H9 (cell line): ENCODE measurements at regions not wholly inside any gene's neighbourhood (a gene's known extent, or its start where the extent isn't known, plus 50 kb on each side); places are given as distances from the start of the nearest gene placed in this dataset.

Source experiments
- DNase-seq: peaks from one replicate; pipeline ENCODE4 v3.0.0-alpha.2; 2017
- H2AFZ ChIP-seq: one replicate; pipeline ENCODE4 v1.6.1; 2013; ENCODE audit warnings: mild to moderate bottlenecking, low read length, control low read depth, moderate library complexity
- H2AK5ac ChIP-seq: 2 replicates; pipeline ENCODE4 v1.6.1; 2013; ENCODE audit warnings: low read length, control low read depth, mixed read lengths; ENCODE audit not compliant: insufficient read length
- H2BK120ac ChIP-seq: one replicate; pipeline ENCODE4 v1.6.1; 2013; ENCODE audit warnings: low read depth, mild to moderate bottlenecking, low read length, control low read depth, inconsistent platforms; ENCODE audit not compliant: poor library complexity, severe bottlenecking
- H2BK12ac ChIP-seq: 2 replicates; pipeline ENCODE4 v1.6.1; 2013; ENCODE audit warnings: low read length, control low read depth, mixed read lengths, low read depth; ENCODE audit not compliant: insufficient read length
- H2BK15ac ChIP-seq: 2 replicates; pipeline ENCODE4 v1.6.1; 2013; ENCODE audit warnings: low read depth, low read length, control low read depth
- H2BK20ac ChIP-seq: one replicate; pipeline ENCODE4 v1.6.1; 2013; ENCODE audit warnings: low read depth, mild to moderate bottlenecking, low read length, control low read depth, inconsistent platforms; ENCODE audit not compliant: poor library complexity, severe bottlenecking
- H2BK5ac ChIP-seq: 2 replicates; pipeline ENCODE4 v1.6.1; 2013; ENCODE audit warnings: low read length, control low read depth, mixed read lengths; ENCODE audit not compliant: insufficient read length
- H3K14ac ChIP-seq: 2 replicates; pipeline ENCODE4 v1.6.1; 2013; ENCODE audit warnings: low read length, control low read depth; ENCODE audit not compliant: insufficient read depth
- H3K18ac ChIP-seq: 2 replicates; pipeline ENCODE4 v1.6.1; 2013; ENCODE audit warnings: low read depth, mild to moderate bottlenecking, mixed read lengths, low read length, control low read depth; ENCODE audit not compliant: insufficient read length
- H3K23ac ChIP-seq: 2 replicates; pipeline ENCODE4 v1.6.1; 2013; ENCODE audit warnings: low read length, control low read depth, mixed read lengths, low read depth; ENCODE audit not compliant: insufficient read length
- H3K23me2 ChIP-seq: 2 replicates; pipeline ENCODE4 v1.6.1; 2013; ENCODE audit warnings: low read depth, mild to moderate bottlenecking, mixed read lengths, low read length, control low read depth; ENCODE audit not compliant: insufficient read length, poor library complexity, severe bottlenecking
- H3K27ac ChIP-seq: 2 replicates; pipeline ENCODE4 v1.5.1; 2013; ENCODE audit warnings: low read length, control low read depth, mixed read lengths, low read depth; ENCODE audit not compliant: insufficient read length
- H3K27me3 ChIP-seq: 2 replicates; pipeline ENCODE4 v1.6.1; 2013; ENCODE audit warnings: low read length, control low read depth, inconsistent platforms; ENCODE audit not compliant: insufficient read depth
- H3K4ac ChIP-seq: 2 replicates; pipeline ENCODE4 v1.6.1; 2013; ENCODE audit warnings: low read depth, mild to moderate bottlenecking, control low read depth, inconsistent platforms, low read length, moderate library complexity
- H3K4me1 ChIP-seq: 2 replicates; pipeline ENCODE4 v1.6.1; 2013; ENCODE audit warnings: low read length, control low read depth, inconsistent platforms; ENCODE audit not compliant: insufficient read depth
- H3K4me2 ChIP-seq: 2 replicates; pipeline ENCODE4 v1.6.1; 2013; ENCODE audit warnings: low read length, control low read depth, mixed read lengths; ENCODE audit not compliant: insufficient read length, insufficient read depth
- H3K56ac ChIP-seq: 2 replicates; pipeline ENCODE4 v1.6.1; 2013; ENCODE audit warnings: low read depth, mild to moderate bottlenecking, mixed read lengths, low read length, control low read depth; ENCODE audit not compliant: insufficient read length
- H3K79me1 ChIP-seq: 2 replicates; pipeline ENCODE4 v1.6.1; 2013; ENCODE audit warnings: low read depth, mild to moderate bottlenecking, moderate library complexity, low read length, control low read depth, inconsistent platforms; ENCODE audit not compliant: insufficient read depth, poor library complexity, severe bottlenecking
- H3K79me2 ChIP-seq: 2 replicates; pipeline ENCODE4 v1.6.1; 2013; ENCODE audit warnings: low read length, control low read depth, inconsistent platforms; ENCODE audit not compliant: insufficient read depth
- H3K9ac ChIP-seq: 2 replicates; pipeline ENCODE4 v1.6.1; 2013; ENCODE audit warnings: low read length, control low read depth, mixed read lengths; ENCODE audit not compliant: insufficient read length; ENCODE audit errors: extremely low read depth
- H3K9me3 ChIP-seq: one replicate; pipeline ENCODE4 v1.6.1; 2013; ENCODE audit warnings: low read depth, low read length, inconsistent platforms; ENCODE audit not compliant: control insufficient read depth
- H3T11ph ChIP-seq: one replicate; pipeline ENCODE4 v1.6.1; 2013; ENCODE audit warnings: mild to moderate bottlenecking, low read length, control low read depth, inconsistent platforms
- H4K20me1 ChIP-seq: one replicate; pipeline ENCODE4 v1.6.1; 2013; ENCODE audit not compliant: control insufficient read depth, insufficient read length, insufficient read depth
- H4K5ac ChIP-seq: 2 replicates; pipeline ENCODE4 v1.6.1; 2013; ENCODE audit warnings: low read depth, mild to moderate bottlenecking, mixed read lengths, low read length, control low read depth; ENCODE audit not compliant: insufficient read length
- H4K8ac ChIP-seq: replicated peaks from 2 replicates; pipeline ENCODE4 v1.6.1; 2013; ENCODE audit warnings: low read length, control low read depth, mixed read lengths, low read depth; ENCODE audit not compliant: insufficient read length
- H4K91ac ChIP-seq: 2 replicates; pipeline ENCODE4 v1.6.1; 2013; ENCODE audit warnings: low read depth, mild to moderate bottlenecking, moderate library complexity, mixed read lengths, low read length, control low read depth; ENCODE audit not compliant: insufficient read length
- H3K27ac Mint-ChIP-seq, 3 experiments: 2 replicates in 2 of 3; 3 replicates in 1 of 3; pipeline ENCODE4 v1.8.0; 2020 to 2021; ENCODE audit warnings: mixed read lengths in 3 of 3, mild to moderate bottlenecking in 1 of 3, moderate library complexity in 1 of 3
- H3K27me3 Mint-ChIP-seq: 2 replicates; pipeline ENCODE4 v1.8.0; 2021; ENCODE audit warnings: low read depth, mild to moderate bottlenecking, moderate library complexity, mixed read lengths
- H3K36me3 Mint-ChIP-seq, 3 experiments: 2 replicates in 2 of 3; 3 replicates in 1 of 3; pipeline ENCODE4 v1.8.0; 2020 to 2021; ENCODE audit warnings: low read depth in 3 of 3, mixed read lengths in 3 of 3; ENCODE audit not compliant: insufficient read depth in 1 of 3
- H3K4me1 Mint-ChIP-seq, 2 experiments: 2 replicates each; pipeline ENCODE4 v1.8.0; 2020; ENCODE audit warnings: mixed read lengths in 2 of 2
- H3K4me3 Mint-ChIP-seq, 2 experiments: 2 replicates in 1 of 2; 3 replicates in 1 of 2; pipeline ENCODE4 v1.8.0; 2020 to 2021; ENCODE audit warnings: mild to moderate bottlenecking in 2 of 2, mixed read lengths in 2 of 2, moderate library complexity in 1 of 2
- H3K9me3 Mint-ChIP-seq, 2 experiments: 2 replicates in 1 of 2; 3 replicates in 1 of 2; pipeline ENCODE4 v1.8.0; 2020; ENCODE audit warnings: mild to moderate bottlenecking in 2 of 2, mixed read lengths in 2 of 2, moderate library complexity in 1 of 2
- CTCF ChIP-seq: fragments of 200-600 bp; sonication (generic); conservative IDR thresholded peaks from 3 replicates; pipeline ENCODE4 v1.8.0; 2021; ENCODE audit warnings: antibody characterized with exemption, mild to moderate bottlenecking
- WGBS: extraction: QIAGEN DNeasy Blood & Tissue Kit; methylation state at CpG from one replicate; pipeline ENCODE4 v1.1.7; 2013; ENCODE audit warnings: missing lambda C conversion rate, low lambda C conversion rate, mixed read lengths; ENCODE audit not compliant: insufficient read length; ENCODE audit errors: extremely low coverage; 5-methylcytosine and 5-hydroxymethylcytosine counted together

DNA sequence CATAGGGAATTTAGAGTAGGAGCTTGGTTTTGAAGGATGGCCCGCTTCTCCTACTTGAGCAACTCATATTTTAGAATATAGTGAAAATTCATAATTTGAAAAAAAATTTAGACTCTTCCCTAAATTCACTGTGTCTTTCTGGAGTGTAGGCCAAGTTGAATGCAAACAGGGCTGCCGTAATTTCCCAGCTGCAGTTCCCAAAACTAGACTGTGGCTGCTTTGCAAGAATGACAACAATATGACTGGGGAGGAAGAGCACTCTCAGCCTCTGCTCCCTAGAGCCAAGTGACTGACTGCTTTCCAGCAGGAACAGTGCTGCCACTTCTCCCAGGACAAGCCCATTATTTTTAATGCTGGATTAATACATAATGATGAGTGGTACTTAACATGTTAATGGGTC is 209.0 kb downstream of the RHOU start:
- Histone ChIP-seq H3K4me1 (no peaks in the 10 kb centered on the region), H2BK15ac (no peak overlapping the region), H2BK12ac (no peak overlapping the region), H3K27ac (no peak overlapping the region), H3T11ph (no peak overlapping the region), H3K56ac (no peak overlapping the region), H4K5ac (no peak overlapping the region), H3K4ac (no peak overlapping the region), H3K4me2 (no peak overlapping the region), H4K20me1 (no peaks in the 10 kb centered on the region), H3K9me3 (no peaks in the 10 kb centered on the region), H2AFZ (no peak overlapping the region), H3K18ac (no peak overlapping the region), H3K79me2 (no peaks in the 10 kb centered on the region), H2AK5ac (no peak overlapping the region), H4K91ac (no peak overlapping the region), H2BK5ac (no peak overlapping the region), H4K8ac (no peak overlapping the region), H3K14ac (no peak overlapping the region), H3K9ac (no peak overlapping the region), H3K27me3 (no peaks in the 10 kb centered on the region), H3K23ac (no peak overlapping the region), H3K79me1 (no peaks in the 10 kb centered on the region), H3K23me2 (no peaks in the 10 kb centered on the region), H2BK20ac (no peak overlapping the region), H2BK120ac (no peak overlapping the region)
- no CpG with 5 or more reads among the region's 2 CpGs for WGBS
- no peak for DNase-seq
- H3K27ac Mint-ChIP-seq, result no peak overlapping the region
- H3K4me3 Mint-ChIP-seq, result no peak overlapping the region
- H3K9me3 Mint-ChIP-seq, result no peaks in the 10 kb centered on the region; a peak in 1 of 5 replicates
- no peaks in the 10 kb centered on the region for H3K36me3 Mint-ChIP-seq
- peaks cover 33 to 39% of the 10 kb centered on the region in 2 experiments for H3K4me1 Mint-ChIP-seq
- H3K27me3 Mint-ChIP-seq, result peaks cover 4% of the 10 kb centered on the region; the same call in 1 of the 2 replicates
- no peak for TF ChIP-seq CTCF
